HFFc6 (cell line): ENCODE measurements at regions not wholly inside any gene's neighbourhood (a gene's known extent, or its start where the extent isn't known, plus 50 kb on each side); places are given as distances from the start of the nearest gene placed in this dataset.

ENCODE experiments used
- DNase-seq: peaks from one replicate; pipeline ENCODE4 v3.0.0-alpha.2; 2018
- H3K27ac Mint-ChIP-seq: 2 replicates; pipeline ENCODE4 v1.8.0; 2020; ENCODE audit warnings: mild to moderate bottlenecking, mixed read lengths
- H3K27me3 Mint-ChIP-seq: 2 replicates; pipeline ENCODE4 v1.8.0; 2021; ENCODE audit warnings: mild to moderate bottlenecking, moderate library complexity, mixed read lengths; ENCODE audit not compliant: insufficient read depth
- H3K36me3 Mint-ChIP-seq: 2 replicates; pipeline ENCODE4 v1.8.0; 2021; ENCODE audit warnings: low read depth, mixed read lengths
- H3K4me1 Mint-ChIP-seq: 2 replicates; pipeline ENCODE4 v1.8.0; 2020; ENCODE audit warnings: low read depth, mixed read lengths
- H3K4me3 Mint-ChIP-seq: 2 replicates; pipeline ENCODE4 v1.8.0; 2020; ENCODE audit warnings: mild to moderate bottlenecking, moderate library complexity, mixed read lengths
- H3K9me3 Mint-ChIP-seq: 2 replicates; pipeline ENCODE4 v1.8.0; 2020; ENCODE audit warnings: mild to moderate bottlenecking, mixed read lengths
- TF ChIP-seq, protein P1 (sequence below): fragments of 200-600 bp; sonication (generic); IDR thresholded peaks from 2 replicates; pipeline ENCODE4 v1.5.0; 2021; ENCODE audit warnings: antibody characterized with exemption, mild to moderate bottlenecking

DNA sequence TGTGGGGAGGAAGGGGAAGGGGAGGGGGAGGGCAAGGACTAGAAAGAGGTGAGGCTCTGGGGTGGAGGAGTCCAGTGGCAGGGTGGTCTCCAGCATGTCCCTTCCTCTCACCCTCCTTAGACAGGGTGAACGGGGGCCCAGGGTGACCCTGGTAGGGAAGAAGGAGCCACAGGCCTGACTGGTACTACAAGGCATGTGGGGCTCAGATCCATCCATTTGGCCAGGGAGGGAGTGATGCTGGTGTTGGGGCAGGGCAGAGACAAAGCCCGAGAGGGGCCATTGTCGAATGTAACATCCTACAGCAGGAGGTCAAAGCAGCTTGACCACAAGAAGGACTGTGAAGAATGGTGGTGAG, 69.0 kb upstream of the SHISAL1 start:
- Mint-ChIP-seq H3K27ac (no peak overlapping the region), H3K9me3 (no peaks in the 10 kb centered on the region), H3K4me1 (no peaks in the 10 kb centered on the region), H3K4me3 (no peak overlapping the region), H3K36me3 (no peaks in the 10 kb centered on the region), H3K27me3 (peaks cover 36% of the 10 kb centered on the region)
- TF ChIP-seq, protein P1, sequence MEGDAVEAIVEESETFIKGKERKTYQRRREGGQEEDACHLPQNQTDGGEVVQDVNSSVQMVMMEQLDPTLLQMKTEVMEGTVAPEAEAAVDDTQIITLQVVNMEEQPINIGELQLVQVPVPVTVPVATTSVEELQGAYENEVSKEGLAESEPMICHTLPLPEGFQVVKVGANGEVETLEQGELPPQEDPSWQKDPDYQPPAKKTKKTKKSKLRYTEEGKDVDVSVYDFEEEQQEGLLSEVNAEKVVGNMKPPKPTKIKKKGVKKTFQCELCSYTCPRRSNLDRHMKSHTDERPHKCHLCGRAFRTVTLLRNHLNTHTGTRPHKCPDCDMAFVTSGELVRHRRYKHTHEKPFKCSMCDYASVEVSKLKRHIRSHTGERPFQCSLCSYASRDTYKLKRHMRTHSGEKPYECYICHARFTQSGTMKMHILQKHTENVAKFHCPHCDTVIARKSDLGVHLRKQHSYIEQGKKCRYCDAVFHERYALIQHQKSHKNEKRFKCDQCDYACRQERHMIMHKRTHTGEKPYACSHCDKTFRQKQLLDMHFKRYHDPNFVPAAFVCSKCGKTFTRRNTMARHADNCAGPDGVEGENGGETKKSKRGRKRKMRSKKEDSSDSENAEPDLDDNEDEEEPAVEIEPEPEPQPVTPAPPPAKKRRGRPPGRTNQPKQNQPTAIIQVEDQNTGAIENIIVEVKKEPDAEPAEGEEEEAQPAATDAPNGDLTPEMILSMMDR = no peak
- DNase-seq = no peak

DNA sequence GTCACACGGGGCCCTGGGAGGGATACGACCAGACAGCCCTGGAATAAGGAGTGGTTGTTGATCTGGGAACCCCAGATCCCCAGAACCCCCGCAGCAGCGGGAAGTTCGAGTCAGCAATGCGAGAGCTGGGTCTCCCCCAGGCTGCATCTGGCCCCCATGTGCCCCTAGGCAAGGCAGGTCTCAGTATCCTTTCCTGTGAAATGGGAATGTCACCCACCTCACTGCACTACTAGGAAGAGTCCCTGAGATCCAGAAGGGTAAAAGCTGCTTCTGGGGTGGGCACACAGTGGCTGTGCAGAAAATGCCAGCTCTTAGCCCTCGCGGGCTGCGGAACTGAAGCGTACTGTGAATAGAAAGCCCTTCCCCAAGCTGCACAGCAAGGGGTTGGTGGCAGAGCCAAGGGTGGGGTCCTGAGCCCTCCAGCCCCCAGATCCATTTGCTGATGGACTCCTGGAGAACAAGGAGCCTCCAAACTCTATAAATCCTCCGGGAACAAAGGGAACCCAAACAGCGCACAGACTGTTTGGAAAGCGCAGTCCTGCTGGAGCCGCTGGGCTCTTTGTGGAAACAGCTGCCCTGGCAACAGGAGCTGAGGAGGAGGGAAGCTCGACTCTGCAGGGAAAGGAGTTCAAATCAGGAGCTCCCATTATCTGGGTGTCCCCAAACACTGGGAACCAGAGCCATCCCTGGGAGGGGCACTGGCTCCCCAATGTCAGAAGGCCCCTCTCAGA, 68.2 kb upstream of the SHISAL1 start:
- Mint-ChIP-seq H3K4me3 (no peak overlapping the region), H3K4me1 (no peaks in the 10 kb centered on the region), H3K9me3 (peaks cover 5% of the 10 kb centered on the region; the same call in 1 of the 2 replicates), H3K27me3 (peaks cover 28% of the 10 kb centered on the region), H3K27ac (no peak overlapping the region), H3K36me3 (no peaks in the 10 kb centered on the region)
- DNase-seq = no peak
- TF ChIP-seq, protein P1 = no peak

DNA sequence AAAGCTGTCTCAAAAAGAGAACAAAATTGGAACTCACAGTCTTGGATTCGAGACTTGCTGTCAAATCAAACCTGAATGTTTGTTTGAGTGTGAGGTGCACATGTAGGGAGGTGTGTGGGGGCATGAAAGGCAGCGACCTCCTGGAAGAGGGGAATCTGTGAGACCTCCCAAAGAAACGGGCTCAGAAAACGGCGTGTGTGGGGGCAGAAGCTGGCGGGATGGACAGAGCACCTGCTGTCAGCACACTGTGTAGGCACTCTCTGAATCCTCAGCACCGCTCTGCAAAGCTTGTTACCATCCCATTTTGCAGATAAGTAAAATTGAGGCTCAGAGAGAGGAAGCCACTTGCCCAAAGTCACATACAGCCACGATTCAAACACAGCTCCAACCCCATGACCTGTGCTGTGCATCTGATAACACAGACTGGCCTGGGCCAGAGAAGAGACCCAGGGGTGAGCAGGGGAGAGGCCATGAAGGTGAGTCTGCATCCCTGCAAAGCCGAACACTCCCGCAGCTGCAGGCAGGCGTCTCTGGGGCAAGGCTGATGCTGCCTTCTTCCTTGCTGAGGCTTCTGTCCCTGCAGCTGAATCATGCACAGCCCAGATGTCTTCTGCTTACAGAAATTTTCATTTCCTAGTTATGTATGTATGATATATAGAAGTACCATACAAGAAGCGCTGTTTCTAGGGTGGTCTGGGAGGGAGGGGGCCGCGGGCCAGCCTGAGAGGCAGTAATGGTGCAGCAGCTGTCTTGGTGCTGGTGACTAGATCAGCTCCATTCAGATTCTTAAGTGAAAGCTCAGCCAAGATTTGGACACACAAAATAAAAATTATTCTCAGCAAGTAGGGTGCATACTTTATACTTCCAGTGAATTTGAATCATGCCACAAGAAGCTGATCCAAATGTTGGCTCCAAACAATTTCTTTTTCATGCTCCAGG, 67.3 kb upstream of the SHISAL1 start:
- DNase-seq = no peak
- no peak overlapping the region for H3K27ac Mint-ChIP-seq
- TF ChIP-seq, protein P1 = no peak

DNA sequence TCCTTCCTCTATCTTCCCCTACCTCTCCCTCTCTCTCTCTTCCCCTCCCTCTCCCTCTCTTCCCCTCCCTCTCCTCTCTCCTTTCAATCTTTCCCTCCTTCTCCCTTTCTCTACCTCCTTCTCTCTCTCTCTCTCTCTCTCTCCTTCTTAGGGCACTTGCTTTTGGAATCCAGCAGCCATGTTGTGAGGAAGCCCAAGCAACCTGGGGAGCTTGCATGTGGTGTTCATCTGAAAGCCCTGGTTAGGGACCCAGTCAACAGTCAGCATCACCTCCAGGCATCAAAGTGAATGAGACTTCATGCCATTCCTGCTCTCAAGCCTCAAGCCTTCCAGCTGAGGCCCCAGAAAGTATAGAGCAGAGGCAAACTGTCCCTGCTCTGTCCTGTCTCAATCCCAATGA, 65.6 kb upstream of the SHISAL1 start:
- Mint-ChIP-seq H3K4me3 (no peak overlapping the region), H3K27ac (no peak overlapping the region), H3K27me3 (peaks cover 18% of the 10 kb centered on the region), H3K36me3 (peaks cover 16% of the 10 kb centered on the region), H3K9me3 (peaks cover 24% of the 10 kb centered on the region), H3K4me1 (no peaks in the 10 kb centered on the region)
- DNase-seq = no peak
- TF ChIP-seq, protein P1 = no peak

More for the DNA sequence above, 67.3 kb upstream of the SHISAL1 start:
- H3K36me3 Mint-ChIP-seq = peaks cover 6% of the 10 kb centered on the region
- peaks cover 26% of the 10 kb centered on the region for H3K27me3 Mint-ChIP-seq
- H3K9me3 Mint-ChIP-seq = peaks cover 11% of the 10 kb centered on the region
- H3K4me1 Mint-ChIP-seq = no peaks in the 10 kb centered on the region
- H3K4me3 Mint-ChIP-seq = no peak overlapping the region

DNA sequence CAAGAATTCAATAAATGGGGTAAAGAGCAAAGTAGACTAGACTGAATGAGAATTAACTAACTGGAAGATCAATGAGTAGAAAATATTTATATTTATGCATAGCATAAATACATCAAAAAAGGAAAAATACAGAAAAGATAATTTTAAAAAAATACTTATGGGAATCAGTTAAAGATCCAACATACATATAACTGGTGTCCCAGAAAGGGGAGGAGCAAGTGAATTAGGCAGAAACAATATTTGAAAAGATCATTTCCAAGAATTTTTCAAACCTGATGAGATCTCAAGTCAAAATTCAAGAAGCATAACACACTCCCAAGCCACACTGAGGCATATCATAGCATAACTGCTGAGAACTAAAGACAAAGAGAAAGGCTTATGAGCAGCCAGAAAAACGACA, 62.7 kb upstream of the SHISAL1 start:
- Mint-ChIP-seq H3K36me3 (peaks cover 16% of the 10 kb centered on the region), H3K27me3 (peaks cover 14% of the 10 kb centered on the region; the same call in 1 of the 2 replicates), H3K9me3 (peaks cover 24% of the 10 kb centered on the region), H3K27ac (no peak overlapping the region), H3K4me1 (no peaks in the 10 kb centered on the region; the same call in 1 of the 2 replicates), H3K4me3 (no peak overlapping the region)
- TF ChIP-seq, protein P1 = no peak
- DNase-seq = no peak
